H9 (cell line): ENCODE measurements at regions not wholly inside any gene's neighbourhood (a gene's known extent, or its start where the extent isn't known, plus 50 kb on each side); places are given as distances from the start of the nearest gene placed in this dataset.

ENCODE experiments used
- DNase-seq: peaks from one replicate; pipeline ENCODE4 v3.0.0-alpha.2; 2017
- H2AFZ ChIP-seq: one replicate; pipeline ENCODE4 v1.6.1; 2013; ENCODE audit warnings: mild to moderate bottlenecking, low read length, control low read depth, moderate library complexity
- H2AK5ac ChIP-seq: 2 replicates; pipeline ENCODE4 v1.6.1; 2013; ENCODE audit warnings: low read length, control low read depth, mixed read lengths; ENCODE audit not compliant: insufficient read length
- H2BK120ac ChIP-seq: one replicate; pipeline ENCODE4 v1.6.1; 2013; ENCODE audit warnings: low read depth, mild to moderate bottlenecking, low read length, control low read depth, inconsistent platforms; ENCODE audit not compliant: poor library complexity, severe bottlenecking
- H2BK12ac ChIP-seq: 2 replicates; pipeline ENCODE4 v1.6.1; 2013; ENCODE audit warnings: low read length, control low read depth, mixed read lengths, low read depth; ENCODE audit not compliant: insufficient read length
- H2BK15ac ChIP-seq: 2 replicates; pipeline ENCODE4 v1.6.1; 2013; ENCODE audit warnings: low read depth, low read length, control low read depth
- H2BK20ac ChIP-seq: one replicate; pipeline ENCODE4 v1.6.1; 2013; ENCODE audit warnings: low read depth, mild to moderate bottlenecking, low read length, control low read depth, inconsistent platforms; ENCODE audit not compliant: poor library complexity, severe bottlenecking
- H2BK5ac ChIP-seq: 2 replicates; pipeline ENCODE4 v1.6.1; 2013; ENCODE audit warnings: low read length, control low read depth, mixed read lengths; ENCODE audit not compliant: insufficient read length
- H3K14ac ChIP-seq: 2 replicates; pipeline ENCODE4 v1.6.1; 2013; ENCODE audit warnings: low read length, control low read depth; ENCODE audit not compliant: insufficient read depth
- H3K18ac ChIP-seq: 2 replicates; pipeline ENCODE4 v1.6.1; 2013; ENCODE audit warnings: low read depth, mild to moderate bottlenecking, mixed read lengths, low read length, control low read depth; ENCODE audit not compliant: insufficient read length
- H3K23ac ChIP-seq: 2 replicates; pipeline ENCODE4 v1.6.1; 2013; ENCODE audit warnings: low read length, control low read depth, mixed read lengths, low read depth; ENCODE audit not compliant: insufficient read length
- H3K23me2 ChIP-seq: 2 replicates; pipeline ENCODE4 v1.6.1; 2013; ENCODE audit warnings: low read depth, mild to moderate bottlenecking, mixed read lengths, low read length, control low read depth; ENCODE audit not compliant: insufficient read length, poor library complexity, severe bottlenecking
- H3K27ac ChIP-seq: 2 replicates; pipeline ENCODE4 v1.5.1; 2013; ENCODE audit warnings: low read length, control low read depth, mixed read lengths, low read depth; ENCODE audit not compliant: insufficient read length
- H3K27me3 ChIP-seq: 2 replicates; pipeline ENCODE4 v1.6.1; 2013; ENCODE audit warnings: low read length, control low read depth, inconsistent platforms; ENCODE audit not compliant: insufficient read depth
- H3K4ac ChIP-seq: 2 replicates; pipeline ENCODE4 v1.6.1; 2013; ENCODE audit warnings: low read depth, mild to moderate bottlenecking, control low read depth, inconsistent platforms, low read length, moderate library complexity
- H3K4me1 ChIP-seq: 2 replicates; pipeline ENCODE4 v1.6.1; 2013; ENCODE audit warnings: low read length, control low read depth, inconsistent platforms; ENCODE audit not compliant: insufficient read depth
- H3K4me2 ChIP-seq: 2 replicates; pipeline ENCODE4 v1.6.1; 2013; ENCODE audit warnings: low read length, control low read depth, mixed read lengths; ENCODE audit not compliant: insufficient read length, insufficient read depth
- H3K56ac ChIP-seq: 2 replicates; pipeline ENCODE4 v1.6.1; 2013; ENCODE audit warnings: low read depth, mild to moderate bottlenecking, mixed read lengths, low read length, control low read depth; ENCODE audit not compliant: insufficient read length
- H3K79me1 ChIP-seq: 2 replicates; pipeline ENCODE4 v1.6.1; 2013; ENCODE audit warnings: low read depth, mild to moderate bottlenecking, moderate library complexity, low read length, control low read depth, inconsistent platforms; ENCODE audit not compliant: insufficient read depth, poor library complexity, severe bottlenecking
- H3K79me2 ChIP-seq: 2 replicates; pipeline ENCODE4 v1.6.1; 2013; ENCODE audit warnings: low read length, control low read depth, inconsistent platforms; ENCODE audit not compliant: insufficient read depth
- H3K9ac ChIP-seq: 2 replicates; pipeline ENCODE4 v1.6.1; 2013; ENCODE audit warnings: low read length, control low read depth, mixed read lengths; ENCODE audit not compliant: insufficient read length; ENCODE audit errors: extremely low read depth
- H3K9me3 ChIP-seq: one replicate; pipeline ENCODE4 v1.6.1; 2013; ENCODE audit warnings: low read depth, low read length, inconsistent platforms; ENCODE audit not compliant: control insufficient read depth
- H3T11ph ChIP-seq: one replicate; pipeline ENCODE4 v1.6.1; 2013; ENCODE audit warnings: mild to moderate bottlenecking, low read length, control low read depth, inconsistent platforms
- H4K20me1 ChIP-seq: one replicate; pipeline ENCODE4 v1.6.1; 2013; ENCODE audit not compliant: control insufficient read depth, insufficient read length, insufficient read depth
- H4K5ac ChIP-seq: 2 replicates; pipeline ENCODE4 v1.6.1; 2013; ENCODE audit warnings: low read depth, mild to moderate bottlenecking, mixed read lengths, low read length, control low read depth; ENCODE audit not compliant: insufficient read length
- H4K8ac ChIP-seq: replicated peaks from 2 replicates; pipeline ENCODE4 v1.6.1; 2013; ENCODE audit warnings: low read length, control low read depth, mixed read lengths, low read depth; ENCODE audit not compliant: insufficient read length
- H4K91ac ChIP-seq: 2 replicates; pipeline ENCODE4 v1.6.1; 2013; ENCODE audit warnings: low read depth, mild to moderate bottlenecking, moderate library complexity, mixed read lengths, low read length, control low read depth; ENCODE audit not compliant: insufficient read length
- H3K27ac Mint-ChIP-seq, 3 experiments: 2 replicates in 2 of 3; 3 replicates in 1 of 3; pipeline ENCODE4 v1.8.0; 2020 to 2021; ENCODE audit warnings: mixed read lengths in 3 of 3, mild to moderate bottlenecking in 1 of 3, moderate library complexity in 1 of 3
- H3K27me3 Mint-ChIP-seq: 2 replicates; pipeline ENCODE4 v1.8.0; 2021; ENCODE audit warnings: low read depth, mild to moderate bottlenecking, moderate library complexity, mixed read lengths
- H3K36me3 Mint-ChIP-seq, 3 experiments: 2 replicates in 2 of 3; 3 replicates in 1 of 3; pipeline ENCODE4 v1.8.0; 2020 to 2021; ENCODE audit warnings: low read depth in 3 of 3, mixed read lengths in 3 of 3; ENCODE audit not compliant: insufficient read depth in 1 of 3
- H3K4me1 Mint-ChIP-seq, 2 experiments: 2 replicates each; pipeline ENCODE4 v1.8.0; 2020; ENCODE audit warnings: mixed read lengths in 2 of 2
- H3K4me3 Mint-ChIP-seq, 2 experiments: 2 replicates in 1 of 2; 3 replicates in 1 of 2; pipeline ENCODE4 v1.8.0; 2020 to 2021; ENCODE audit warnings: mild to moderate bottlenecking in 2 of 2, mixed read lengths in 2 of 2, moderate library complexity in 1 of 2
- H3K9me3 Mint-ChIP-seq, 2 experiments: 2 replicates in 1 of 2; 3 replicates in 1 of 2; pipeline ENCODE4 v1.8.0; 2020; ENCODE audit warnings: mild to moderate bottlenecking in 2 of 2, mixed read lengths in 2 of 2, moderate library complexity in 1 of 2
- WGBS: extraction: QIAGEN DNeasy Blood & Tissue Kit; methylation state at CpG from one replicate; pipeline ENCODE4 v1.1.7; 2013; ENCODE audit warnings: missing lambda C conversion rate, low lambda C conversion rate, mixed read lengths; ENCODE audit not compliant: insufficient read length; ENCODE audit errors: extremely low coverage; 5-methylcytosine and 5-hydroxymethylcytosine counted together
- TF ChIP-seq, protein P1 (sequence below): fragments of 200-600 bp; sonication (generic); conservative IDR thresholded peaks from 3 replicates; pipeline ENCODE4 v1.8.0; 2021; ENCODE audit warnings: antibody characterized with exemption, mild to moderate bottlenecking

DNA sequence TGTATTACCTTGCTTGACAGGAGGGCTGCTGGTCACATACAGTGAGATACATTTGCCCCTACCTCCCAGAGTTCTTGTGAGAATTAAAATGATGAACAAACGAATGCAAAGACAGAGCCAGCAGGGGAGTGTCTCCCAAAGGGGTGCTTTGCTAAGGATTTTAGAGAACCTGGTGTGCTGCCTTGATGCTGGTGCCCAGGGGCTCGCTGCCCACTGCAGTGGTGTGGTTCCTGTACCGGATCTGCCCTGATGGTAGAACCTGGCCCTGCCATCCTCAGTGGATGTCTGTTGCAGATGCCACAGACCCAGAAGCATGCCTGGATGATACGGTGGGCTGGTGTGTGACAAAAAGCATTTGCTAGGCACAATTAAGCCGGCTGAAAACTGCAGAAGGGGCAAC, 414.8 kb upstream of the HS6ST1 start:
- peaks cover 3 to 4% of the 10 kb centered on the region in 2 experiments; a peak in 2 of 5 replicates for H3K9me3 Mint-ChIP-seq
- no peak overlapping the region for H2BK15ac ChIP-seq
- no peak overlapping the region for H2AK5ac ChIP-seq
- WGBS, result no CpG with 5 or more reads among the region's 5 CpGs
- no peak overlapping the region for H2AFZ ChIP-seq
- no peak overlapping the region for H4K91ac ChIP-seq
- no peaks in the 10 kb centered on the region for H3K79me2 ChIP-seq
- no peak overlapping the region for H2BK12ac ChIP-seq
- H3K27me3 ChIP-seq, result no peaks in the 10 kb centered on the region
- H4K5ac ChIP-seq, result no peak overlapping the region
- no peak overlapping the region for H3K4me3 Mint-ChIP-seq
- no peak overlapping the region for H3K27ac Mint-ChIP-seq
- H3K9ac ChIP-seq, result no peak overlapping the region
- H2BK120ac ChIP-seq, result no peak overlapping the region
- H3K4me1 Mint-ChIP-seq, result peaks cover 11 to 15% of the 10 kb centered on the region in 2 experiments
- H2BK5ac ChIP-seq, result no peak overlapping the region
- no peak overlapping the region for H2BK20ac ChIP-seq
- H4K8ac ChIP-seq, result no peak overlapping the region
- no peak for DNase-seq
- no peaks in the 10 kb centered on the region for H3K4me1 ChIP-seq
- H3T11ph ChIP-seq, result no peak overlapping the region
- H3K27me3 Mint-ChIP-seq, result peaks cover 14% of the 10 kb centered on the region
- no peak overlapping the region for H3K18ac ChIP-seq
- no peak overlapping the region for H3K23ac ChIP-seq
- H3K36me3 Mint-ChIP-seq, result peaks cover 0 to 9% (median 2%) of the 10 kb centered on the region in 3 experiments; a peak in 5 of 7 replicates
- no peaks in the 10 kb centered on the region for H4K20me1 ChIP-seq
- no peak overlapping the region for H3K4ac ChIP-seq
- no peak overlapping the region for H3K56ac ChIP-seq
- no peak overlapping the region for H3K27ac ChIP-seq
- no peaks in the 10 kb centered on the region for H3K23me2 ChIP-seq
- H3K9me3 ChIP-seq, result no peaks in the 10 kb centered on the region
- H3K79me1 ChIP-seq, result no peaks in the 10 kb centered on the region
- TF ChIP-seq, protein P1, sequence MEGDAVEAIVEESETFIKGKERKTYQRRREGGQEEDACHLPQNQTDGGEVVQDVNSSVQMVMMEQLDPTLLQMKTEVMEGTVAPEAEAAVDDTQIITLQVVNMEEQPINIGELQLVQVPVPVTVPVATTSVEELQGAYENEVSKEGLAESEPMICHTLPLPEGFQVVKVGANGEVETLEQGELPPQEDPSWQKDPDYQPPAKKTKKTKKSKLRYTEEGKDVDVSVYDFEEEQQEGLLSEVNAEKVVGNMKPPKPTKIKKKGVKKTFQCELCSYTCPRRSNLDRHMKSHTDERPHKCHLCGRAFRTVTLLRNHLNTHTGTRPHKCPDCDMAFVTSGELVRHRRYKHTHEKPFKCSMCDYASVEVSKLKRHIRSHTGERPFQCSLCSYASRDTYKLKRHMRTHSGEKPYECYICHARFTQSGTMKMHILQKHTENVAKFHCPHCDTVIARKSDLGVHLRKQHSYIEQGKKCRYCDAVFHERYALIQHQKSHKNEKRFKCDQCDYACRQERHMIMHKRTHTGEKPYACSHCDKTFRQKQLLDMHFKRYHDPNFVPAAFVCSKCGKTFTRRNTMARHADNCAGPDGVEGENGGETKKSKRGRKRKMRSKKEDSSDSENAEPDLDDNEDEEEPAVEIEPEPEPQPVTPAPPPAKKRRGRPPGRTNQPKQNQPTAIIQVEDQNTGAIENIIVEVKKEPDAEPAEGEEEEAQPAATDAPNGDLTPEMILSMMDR, result no peak
- no peak overlapping the region for H3K14ac ChIP-seq
- no peak overlapping the region for H3K4me2 ChIP-seq
